ENCODE measurements at regions not wholly inside any gene's neighbourhood (a gene's known extent, or its start where the extent isn't known, plus 50 kb on each side); places are given as distances from the start of the nearest gene placed in this dataset.

GRCh38 chr13:61672756-61673155 lies 257.1 kb upstream of the PCDH20 start:
- Histone ChIP-seq H3K4me3 (no peak overlapping the region), H3K9me3 (peaks cover 16% of the 10 kb centered on the region), H3K4me1 (ENCODE audit: low read depth) (no peaks in the 10 kb centered on the region), H3K36me3 (ENCODE audit: low read depth) (no peaks in the 10 kb centered on the region)
- TF ChIP-seq CTCF (IDR thresholded peaks at IDR 0.05), result no peak
- ATAC-seq (no peak), DNase-seq (no peak)
- intact Hi-C loops (cut with DNase I, micrococcal nuclease), result no loop called here

GRCh38 chr13:61670384-61671161 lies 254.9 kb upstream of the PCDH20 start:
- ATAC-seq (no peak), DNase-seq (peak in 1 of 3 donors; percentile 28)
- Histone ChIP-seq H3K36me3 (ENCODE audit: low read depth) (no peaks in the 10 kb centered on the region), H3K4me3 (no peak overlapping the region), H3K4me1 (ENCODE audit: low read depth) (no peaks in the 10 kb centered on the region), H3K9me3 (peaks cover 16% of the 10 kb centered on the region)
- intact Hi-C loops (cut with DNase I, micrococcal nuclease), result no loop called here
- no peak for TF ChIP-seq CTCF (IDR thresholded peaks at IDR 0.05)

GRCh38 chr13:61664801-61665705 lies 249.4 kb upstream of the PCDH20 start:
- H3K4me1 ChIP-seq (ENCODE audit: low read depth), result no peaks in the 10 kb centered on the region
- ATAC-seq, result no peak
- intact Hi-C loops (cut with DNase I, micrococcal nuclease), result no loop called here
- peaks cover 10% of the 10 kb centered on the region for H3K9me3 ChIP-seq
- H3K4me3 ChIP-seq, result no peak overlapping the region
- DNase-seq, result no peak
- no peaks in the 10 kb centered on the region for H3K36me3 ChIP-seq (ENCODE audit: low read depth)
- no peak for TF ChIP-seq CTCF (IDR thresholded peaks at IDR 0.05)

- no peaks in the 10 kb centered on the region for H3K4me1 ChIP-seq (ENCODE audit: low read depth)
- TF ChIP-seq CTCF (IDR thresholded peaks at IDR 0.05), result no peak
- no peaks in the 10 kb centered on the region for H3K36me3 ChIP-seq (ENCODE audit: low read depth)
- ATAC-seq (no peak), DNase-seq (no peak)
- peaks cover 11% of the 10 kb centered on the region for H3K9me3 ChIP-seq
- intact Hi-C loops (cut with DNase I, micrococcal nuclease), result no loop called here
- no peak overlapping the region for H3K4me3 ChIP-seq
Measured at GRCh38 chr13:61654481-61654880, 238.8 kb upstream of the PCDH20 start.

- peaks cover 33% of the 10 kb centered on the region for H3K9me3 ChIP-seq
- H3K4me3 ChIP-seq, result no peak overlapping the region
- intact Hi-C loops (cut with DNase I, micrococcal nuclease), result no loop called here
- H3K36me3 ChIP-seq (ENCODE audit: low read depth), result no peaks in the 10 kb centered on the region
- no peak for TF ChIP-seq CTCF (IDR thresholded peaks at IDR 0.05)
- no peaks in the 10 kb centered on the region for H3K4me1 ChIP-seq (ENCODE audit: low read depth)
- no peak for DNase-seq
- no peak for ATAC-seq
Measured at GRCh38 chr13:61648547-61648946, 232.9 kb upstream of the PCDH20 start.

Data from mucosa of descending colon (tissue), 3 donors.